IMR-90 (cell line): ENCODE measurements at regions not wholly inside any gene's neighbourhood (a gene's known extent, or its start where the extent isn't known, plus 50 kb on each side); places are given as distances from the start of the nearest gene placed in this dataset.

Source experiments
- ATAC-seq: fragments of 200-7000 bp; cut with Tn5 transposase; 2 replicates; pipeline ENCODE4 v1.9.1; 2020; ENCODE audit warnings: low read depth, mild to moderate bottlenecking, moderate library complexity
- BruUV-seq: library from RNA; stranded (reverse); fragments of 400-500 nt; replicated peaks from 2 replicates; lab custom pipeline; 2021; lab: Mats Ljungman, UMichigan
- CTCF ChIA-PET: fragments of 300-600 bp; formaldehyde crosslinking; extraction: SDS; loops from one replicate; lab custom pipeline; 2021; ENCODE audit warnings: antibody characterized with exemption; lab: Yijun Ruan, JAX
- POLR2A ChIA-PET: fragments of 300-600 bp; sonication (Branson Sonifier 250); formaldehyde crosslinking; loops from one replicate; lab custom pipeline; 2022; ENCODE audit warnings: antibody characterized with exemption; ENCODE audit not compliant: unreplicated experiment; lab: Charles Lee
- DNase-seq: peaks from one replicate; pipeline ENCODE4 v3.0.0; 2013
- H2AFZ ChIP-seq: replicated peaks from 2 replicates; pipeline ENCODE3; 2013; ENCODE audit warnings: low read length, mild to moderate bottlenecking; ENCODE audit not compliant: poor library complexity
- H2AK5ac ChIP-seq: 2 replicates; pipeline ENCODE4 v1.6.1; 2013; ENCODE audit warnings: low read depth, low read length, inconsistent platforms
- H2AK9ac ChIP-seq: replicated peaks from 2 replicates; pipeline ENCODE3; 2013; ENCODE audit warnings: mild to moderate bottlenecking, low read depth, low read length, moderate library complexity; ENCODE audit not compliant: poor library complexity
- H2BK120ac ChIP-seq: 2 replicates; pipeline ENCODE4 v1.6.1; 2013; ENCODE audit warnings: low read depth, low read length, inconsistent platforms
- H2BK15ac ChIP-seq: 3 replicates; pipeline ENCODE4 v1.6.1; 2013; ENCODE audit warnings: low read depth, low read length, inconsistent platforms
- H2BK20ac ChIP-seq: 2 replicates; pipeline ENCODE4 v1.6.1; 2013; ENCODE audit warnings: low read depth, mild to moderate bottlenecking, inconsistent platforms, low read length, moderate library complexity
- H2BK5ac ChIP-seq: 2 replicates; pipeline ENCODE4 v1.6.1; 2013; ENCODE audit warnings: mild to moderate bottlenecking, low read depth, low read length, inconsistent platforms; ENCODE audit not compliant: poor library complexity, severe bottlenecking
- H3K14ac ChIP-seq: replicated peaks from 2 replicates; pipeline ENCODE4 v1.6.1; 2013; ENCODE audit warnings: low read depth, low read length, inconsistent platforms
- H3K18ac ChIP-seq: 2 replicates; pipeline ENCODE4 v1.6.1; 2013; ENCODE audit warnings: low read depth, low read length, control low read depth
- H3K23ac ChIP-seq: 2 replicates; pipeline ENCODE4 v1.6.1; 2013; ENCODE audit warnings: low read depth, low read length, inconsistent platforms
- H3K27ac ChIP-seq: 2 replicates; pipeline ENCODE4 v1.5.1; 2013; ENCODE audit warnings: mild to moderate bottlenecking, control low read depth, low read length; ENCODE audit not compliant: insufficient read depth
- H3K27me3 ChIP-seq: 2 replicates; pipeline ENCODE4 v1.6.1; 2013; ENCODE audit warnings: low read length; ENCODE audit not compliant: control insufficient read depth, insufficient read depth
- H3K36me3 ChIP-seq: 2 replicates; pipeline ENCODE4 v1.6.1; 2013; ENCODE audit warnings: low read length, mixed read lengths; ENCODE audit not compliant: control insufficient read depth, insufficient read depth
- H3K4ac ChIP-seq: 2 replicates; pipeline ENCODE4 v1.6.1; 2013; ENCODE audit warnings: low read depth, low read length, inconsistent platforms
- H3K4me1 ChIP-seq: 2 replicates; pipeline ENCODE4 v1.6.1; 2013; ENCODE audit warnings: low read length, mixed read lengths; ENCODE audit not compliant: control insufficient read depth, insufficient read depth
- H3K4me2 ChIP-seq: 2 replicates; pipeline ENCODE4 v1.6.1; 2013; ENCODE audit warnings: low read depth, mild to moderate bottlenecking, control low read depth, low read length, moderate library complexity
- H3K4me3 ChIP-seq: 2 replicates; pipeline ENCODE4 v1.5.1; 2013; ENCODE audit warnings: low read depth, mild to moderate bottlenecking, control low read depth, low read length, moderate library complexity; ENCODE audit not compliant: insufficient read depth
- H3K56ac ChIP-seq: 2 replicates; pipeline ENCODE4 v1.6.1; 2013; ENCODE audit warnings: low read length, inconsistent platforms; ENCODE audit not compliant: insufficient read depth; ENCODE audit errors: extremely low read depth
- H3K79me1 ChIP-seq, 2 experiments: 2 replicates each; pipeline ENCODE4 v1.6.1; 2013; ENCODE audit warnings: low read length in 2 of 2, inconsistent platforms in 1 of 2, low read depth in 1 of 2
- H3K9ac ChIP-seq: 2 replicates; pipeline ENCODE4 v1.6.1; 2013; ENCODE audit warnings: low read depth, low read length, control low read depth
- H3K9me1 ChIP-seq: 2 replicates; pipeline ENCODE4 v1.6.1; 2013; ENCODE audit warnings: low read length, inconsistent platforms; ENCODE audit not compliant: insufficient read depth
- H3K9me3 ChIP-seq: 2 replicates; pipeline ENCODE4 v1.6.1; 2013; ENCODE audit warnings: low read length; ENCODE audit not compliant: control insufficient read depth, insufficient read depth
- H4K20me1 ChIP-seq: 2 replicates; pipeline ENCODE4 v1.6.1; 2013; ENCODE audit warnings: low read length, inconsistent platforms; ENCODE audit not compliant: insufficient read depth
- H4K5ac ChIP-seq: 2 replicates; pipeline ENCODE4 v1.6.1; 2013; ENCODE audit warnings: mild to moderate bottlenecking, low read depth, low read length, control low read depth
- H4K8ac ChIP-seq, 2 experiments: 2 replicates each; pipeline ENCODE4 v1.6.1; 2013; ENCODE audit warnings: low read depth in 2 of 2, low read length in 2 of 2, control low read depth in 1 of 2, inconsistent platforms in 1 of 2
- H4K91ac ChIP-seq: 2 replicates; pipeline ENCODE4 v1.6.1; 2013; ENCODE audit warnings: low read depth, low read length, inconsistent platforms; ENCODE audit not compliant: insufficient read depth
- CEBPB ChIP-seq: IDR thresholded peaks from 2 replicates; pipeline ENCODE4 v1.6.1; 2012; ENCODE audit warnings: low read depth, low read length, improper control_type of control experiment
- CHD1 ChIP-seq: IDR thresholded peaks from 2 replicates; pipeline ENCODE4 v1.6.1; 2012; ENCODE audit warnings: low read depth, low read length, improper control_type of control experiment
- FOS ChIP-seq: fragments of 150-350 bp; IDR thresholded peaks from 2 replicates; pipeline ENCODE4 v1.6.1; 2016; ENCODE audit warnings: low read depth, low read length
- MAFK ChIP-seq: IDR thresholded peaks from 2 replicates; pipeline ENCODE4 v1.6.1; 2012; ENCODE audit warnings: low read depth, low read length, improper control_type of control experiment
- MAZ ChIP-seq: IDR thresholded peaks from 2 replicates; pipeline ENCODE4 v1.6.1; 2012; ENCODE audit warnings: low read depth, mild to moderate bottlenecking, low read length, improper control_type of control experiment, moderate library complexity, borderline replicate concordance
- MXI1 ChIP-seq: IDR thresholded peaks from 2 replicates; pipeline ENCODE4 v1.6.1; 2012; ENCODE audit warnings: low read depth, mild to moderate bottlenecking, low read length, moderate library complexity, borderline replicate concordance
- NFE2L2 ChIP-seq: fragments of 150-350 bp; IDR thresholded peaks from 2 replicates; pipeline ENCODE4 v1.6.1; 2016; ENCODE audit warnings: low read depth, mild to moderate bottlenecking, low read length
- POLR2A ChIP-seq: IDR thresholded peaks from 2 replicates; pipeline ENCODE4 v1.6.1; 2012; ENCODE audit warnings: mild to moderate bottlenecking, low read depth, low read length
- RAD21 ChIP-seq: IDR thresholded peaks from 2 replicates; pipeline ENCODE4 v1.6.1; 2012; ENCODE audit warnings: low read length, improper control_type of control experiment
- RCOR1 ChIP-seq: IDR thresholded peaks from 2 replicates; pipeline ENCODE4 v1.6.1; 2012; ENCODE audit warnings: mild to moderate bottlenecking, low read length, improper control_type of control experiment; ENCODE audit not compliant: insufficient replicate concordance
- RFX5 ChIP-seq: IDR thresholded peaks from 2 replicates; pipeline ENCODE4 v1.8.0; 2012; ENCODE audit warnings: low read depth, mild to moderate bottlenecking, low read length, moderate library complexity
- WGBS, 2 experiments: methylation state at CpG; one replicate each; pipeline versions ENCODE4 v1.1.5 to v1.1.7; 2013; ENCODE audit warnings: missing lambda C conversion rate in 2 of 2; ENCODE audit not compliant: insufficient read length in 1 of 2; ENCODE audit errors: extremely low coverage in 2 of 2; 5-methylcytosine and 5-hydroxymethylcytosine counted together
- dilution Hi-C: fragments of 300-500 bp; cut with HindIII; formaldehyde crosslinking; loops from one replicate; pipeline ENCODE4 v1.14.3; 2018; ENCODE audit warnings: low sequenced_read_pairs; ENCODE audit not compliant: unreplicated experiment
- in situ Hi-C: fragments of 300-500 bp; cut with MboI; formaldehyde crosslinking; loops from 3 replicates; pipeline ENCODE4 v1.14.3; 2019; ENCODE audit warnings: low sequenced_read_pairs, inconsistent platforms, mixed read lengths
- intact Hi-C: fragments of 100-400 bp; cut with micrococcal nuclease; formaldehyde crosslinking; loops from 2 replicates; pipeline ENCODE4 v1.10.0; 2022
- TF ChIP-seq, protein P1 (sequence below): conservative IDR thresholded peaks from 2 replicates; pipeline ENCODE4 v1.5.1; 2012; ENCODE audit warnings: mild to moderate bottlenecking, low read depth, low read length, improper control_type of control experiment
- TF ChIP-seq, protein P2 (sequence below): fragments of 150-350 bp; IDR thresholded peaks from 2 replicates; pipeline ENCODE4 v1.6.1; 2017; ENCODE audit warnings: mild to moderate bottlenecking, antibody characterized with exemption, low read length, low read depth

DNA sequence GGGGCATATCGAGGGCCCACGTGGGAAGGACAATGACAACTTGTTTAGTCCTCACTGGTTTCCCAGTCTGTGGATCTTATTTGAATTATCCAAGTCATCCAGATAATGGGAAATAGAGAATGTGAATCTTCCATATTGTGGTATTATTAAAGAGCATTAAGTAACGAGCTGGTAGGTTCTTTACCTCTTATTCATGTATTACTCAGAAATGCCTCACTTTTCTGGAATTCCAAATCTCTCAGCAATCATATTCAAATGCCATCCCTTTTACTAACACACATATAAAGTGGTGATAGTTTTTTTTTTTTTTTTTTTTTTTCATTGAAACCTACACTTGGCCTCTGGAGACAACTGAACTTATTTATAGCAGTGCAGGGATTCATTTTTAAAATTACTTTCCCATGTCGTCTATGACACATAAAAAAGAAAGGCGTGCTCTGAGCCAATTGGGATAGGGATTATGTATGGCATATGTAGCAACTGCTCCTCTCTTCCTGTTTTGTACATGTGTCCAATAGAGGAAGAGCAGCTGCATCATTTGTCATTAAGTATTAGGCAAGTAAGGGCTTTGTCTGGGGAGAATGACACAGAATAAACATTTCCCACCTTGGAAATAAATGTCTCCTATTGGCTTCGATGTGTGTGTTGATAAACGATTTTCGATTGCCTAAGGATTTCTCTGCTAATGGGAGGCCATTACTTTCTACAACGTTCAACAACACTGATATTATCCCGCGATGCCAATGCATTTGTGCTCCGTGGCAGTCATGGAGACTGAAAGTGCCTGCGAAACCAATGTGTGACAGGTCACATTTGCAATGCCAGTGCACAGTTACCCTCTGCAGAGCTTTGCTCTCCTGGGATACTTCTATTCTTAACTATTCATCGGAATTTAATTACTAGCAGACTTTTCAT lies 78.6 kb upstream of the IFNG-AS1 start:
- Histone ChIP-seq H3K9me1 (no peaks in the 10 kb centered on the region), H3K79me1 (no peaks in the 10 kb centered on the region), H2BK5ac (peak overlapping the region; percentile 97), H3K4me2 (peak overlapping the region; percentile 50; the same call in 1 of the 2 replicates), H3K14ac (peak overlapping the region; percentile 83), H3K4ac (peak overlapping the region; percentile 90), H2BK15ac (peak overlapping the region; percentile 75; the same call in 2 of the 3 replicates), H3K23ac (peak overlapping the region; percentile 77; the same call in 1 of the 2 replicates), H3K9me3 (no peaks in the 10 kb centered on the region), H4K91ac (peak overlapping the region; percentile 75), H3K56ac (peak overlapping the region; percentile 81), H4K5ac (peak overlapping the region; percentile 65; the same call in 1 of the 2 replicates), H4K20me1 (no peaks in the 10 kb centered on the region), H3K9ac (peak overlapping the region; percentile 29; the same call in 1 of the 2 replicates), H2AK5ac (peak overlapping the region; percentile 78; the same call in 1 of the 2 replicates), H4K8ac (peak overlapping the region; percentile 69 to 89; a peak in 3 of 4 replicates), H2BK20ac (peak overlapping the region; percentile 91), H3K27ac (peak overlapping the region; percentile 82), H3K36me3 (no peaks in the 10 kb centered on the region), H3K4me1 (peaks cover 8% of the 10 kb centered on the region), H2AFZ (peak overlapping the region; percentile 64), H3K4me3 (no peak overlapping the region), H2BK120ac (peak overlapping the region; percentile 96), H2AK9ac (no peak overlapping the region), H3K27me3 (no peaks in the 10 kb centered on the region), H3K18ac (peak overlapping the region; percentile 71; the same call in 1 of the 2 replicates)
- in situ Hi-C loops (no loop called here), dilution Hi-C loops (no loop called here), intact Hi-C loops (no loop called here)
- POLR2A ChIA-PET = no interaction called here
- ATAC-seq (peak; percentile 82), DNase-seq (peak; percentile 95)
- BruUV-seq = no TSS peak
- WGBS, 2 experiments = 20% methylated on average over 4 of the region's 14 CpGs; no CpG with 5 or more reads in 1 of the 2 experiments
- CTCF ChIA-PET = interaction anchor here (0.7 to 1.1 kb wide), 2 partner anchors 23 to 480 kb away, joined by 3 read pairs; no protein-coding TSS in a partner anchor
- no peak for TF ChIP-seq POLR2A
- no peak for TF ChIP-seq MAZ
- no peak for TF ChIP-seq MAFK
- no peak for TF ChIP-seq NFE2L2
- no peak for TF ChIP-seq RAD21
- TF ChIP-seq CHD1 = no peak
- TF ChIP-seq, protein P1, sequence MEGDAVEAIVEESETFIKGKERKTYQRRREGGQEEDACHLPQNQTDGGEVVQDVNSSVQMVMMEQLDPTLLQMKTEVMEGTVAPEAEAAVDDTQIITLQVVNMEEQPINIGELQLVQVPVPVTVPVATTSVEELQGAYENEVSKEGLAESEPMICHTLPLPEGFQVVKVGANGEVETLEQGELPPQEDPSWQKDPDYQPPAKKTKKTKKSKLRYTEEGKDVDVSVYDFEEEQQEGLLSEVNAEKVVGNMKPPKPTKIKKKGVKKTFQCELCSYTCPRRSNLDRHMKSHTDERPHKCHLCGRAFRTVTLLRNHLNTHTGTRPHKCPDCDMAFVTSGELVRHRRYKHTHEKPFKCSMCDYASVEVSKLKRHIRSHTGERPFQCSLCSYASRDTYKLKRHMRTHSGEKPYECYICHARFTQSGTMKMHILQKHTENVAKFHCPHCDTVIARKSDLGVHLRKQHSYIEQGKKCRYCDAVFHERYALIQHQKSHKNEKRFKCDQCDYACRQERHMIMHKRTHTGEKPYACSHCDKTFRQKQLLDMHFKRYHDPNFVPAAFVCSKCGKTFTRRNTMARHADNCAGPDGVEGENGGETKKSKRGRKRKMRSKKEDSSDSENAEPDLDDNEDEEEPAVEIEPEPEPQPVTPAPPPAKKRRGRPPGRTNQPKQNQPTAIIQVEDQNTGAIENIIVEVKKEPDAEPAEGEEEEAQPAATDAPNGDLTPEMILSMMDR = no peak
- no peak for TF ChIP-seq RFX5
- TF ChIP-seq CEBPB = peak; percentile 91
- TF ChIP-seq RCOR1 = no peak
- TF ChIP-seq, protein P2, sequence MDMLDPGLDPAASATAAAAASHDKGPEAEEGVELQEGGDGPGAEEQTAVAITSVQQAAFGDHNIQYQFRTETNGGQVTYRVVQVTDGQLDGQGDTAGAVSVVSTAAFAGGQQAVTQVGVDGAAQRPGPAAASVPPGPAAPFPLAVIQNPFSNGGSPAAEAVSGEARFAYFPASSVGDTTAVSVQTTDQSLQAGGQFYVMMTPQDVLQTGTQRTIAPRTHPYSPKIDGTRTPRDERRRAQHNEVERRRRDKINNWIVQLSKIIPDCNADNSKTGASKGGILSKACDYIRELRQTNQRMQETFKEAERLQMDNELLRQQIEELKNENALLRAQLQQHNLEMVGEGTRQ = no peak
- TF ChIP-seq MXI1 = no peak
- peak; percentile 60 for TF ChIP-seq FOS
